Thoracic aorta (tissue), 2 donors: ENCODE measurements at regions not wholly inside any gene's neighbourhood (a gene's known extent, or its start where the extent isn't known, plus 50 kb on each side); places are given as distances from the start of the nearest gene placed in this dataset.
"Not testable (repeated sequence)": the region's sequence is repeated elsewhere in the genome, so short reads cannot be mapped to it uniquely, and the experiment has no call there.

Experiments used
- ATAC-seq: fragments of 150-250 bp; one replicate; pipeline ENCODE4 v1.8.0; 2017; ENCODE audit warnings: low read depth; ENCODE audit not compliant: insufficient number of reproducible peaks, low FRiP score
- DNase-seq: peaks from one replicate; pipeline ENCODE4 v3.0.0-alpha.2; 2020; ENCODE audit warnings: low spot score
- H3K27ac ChIP-seq, 2 donors: fragments of 200-600 bp; sonication (generic); 1 replicate in 1 of 2; 2 replicates in 1 of 2; pipeline ENCODE4 v1.5.1; 2016; ENCODE audit warnings: mild to moderate bottlenecking in 2 of 2, moderate library complexity in 2 of 2
- H3K27me3 ChIP-seq: fragments of 200-600 bp; sonication (generic); replicated peaks from 2 replicates; pipeline ENCODE4 v1.6.0; 2016; ENCODE audit warnings: mild to moderate bottlenecking; ENCODE audit not compliant: insufficient read depth
- H3K36me3 ChIP-seq: fragments of 200-600 bp; sonication (generic); one replicate; pipeline ENCODE4 v1.5.1; 2016
- H3K4me1 ChIP-seq, 2 donors: fragments of 200-600 bp; sonication (generic); 1 replicate in 1 of 2; 2 replicates in 1 of 2; pipeline versions ENCODE4 v1.5.1 to v1.6.0; 2016; ENCODE audit warnings: low read depth in 2 of 2, mild to moderate bottlenecking in 1 of 2; ENCODE audit not compliant: control insufficient read depth in 1 of 2
- H3K4me3 ChIP-seq: fragments of 200-600 bp; sonication (generic); 2 replicates; pipeline ENCODE4 v1.5.1; 2016; ENCODE audit warnings: mild to moderate bottlenecking
- H3K9me3 ChIP-seq: fragments of 200-600 bp; sonication (generic); 2 replicates; pipeline ENCODE4 v1.5.1; 2016

GRCh38 chr6:57876659-57877058 is 559.2 kb downstream of the PRIM2 start:
- ATAC-seq, H3K4me3 ChIP-seq, H3K27ac ChIP-seq, H3K9me3 ChIP-seq, H3K4me1 ChIP-seq, DNase-seq, H3K27me3 ChIP-seq, H3K36me3 ChIP-seq: not testable (repeated sequence)

- H3K4me3 ChIP-seq, H3K9me3 ChIP-seq, H3K27me3 ChIP-seq: not testable (repeated sequence)
Observed at GRCh38 chr6:57877729-57878128, 560.3 kb downstream of the PRIM2 start.

GRCh38 chr6:57878792-57879191 is 561.4 kb downstream of the PRIM2 start:
- not testable (repeated sequence) for H3K4me3 ChIP-seq, ATAC-seq

More at GRCh38 chr6:57877729-57878128, 560.3 kb downstream of the PRIM2 start:
- not testable (repeated sequence) for H3K4me1 ChIP-seq, ATAC-seq, H3K27ac ChIP-seq, DNase-seq, H3K36me3 ChIP-seq

GRCh38 chr6:57898850-57899249 is 581.4 kb downstream of the PRIM2 start:
- not testable (repeated sequence) for DNase-seq, H3K36me3 ChIP-seq, H3K4me3 ChIP-seq, H3K27me3 ChIP-seq, ATAC-seq, H3K4me1 ChIP-seq, H3K9me3 ChIP-seq, H3K27ac ChIP-seq

More at GRCh38 chr6:57878792-57879191, 561.4 kb downstream of the PRIM2 start:
- H3K27me3 ChIP-seq, H3K9me3 ChIP-seq, H3K4me1 ChIP-seq, DNase-seq, H3K27ac ChIP-seq, H3K36me3 ChIP-seq: not testable (repeated sequence)

- H3K27me3 ChIP-seq, H3K27ac ChIP-seq, H3K4me1 ChIP-seq, ATAC-seq, H3K4me3 ChIP-seq, H3K9me3 ChIP-seq, DNase-seq, H3K36me3 ChIP-seq: not testable (repeated sequence)
Observed at GRCh38 chr6:57900687-57901399, 583.4 kb downstream of the PRIM2 start.

GRCh38 chr6:57901445-57901844 is 584.0 kb downstream of the PRIM2 start:
- not testable (repeated sequence) for H3K9me3 ChIP-seq, H3K27ac ChIP-seq, DNase-seq, H3K27me3 ChIP-seq, ATAC-seq, H3K4me3 ChIP-seq, H3K36me3 ChIP-seq, H3K4me1 ChIP-seq

- H3K27me3 ChIP-seq, H3K4me3 ChIP-seq, H3K27ac ChIP-seq, H3K36me3 ChIP-seq, ATAC-seq, H3K9me3 ChIP-seq, H3K4me1 ChIP-seq, DNase-seq: not testable (repeated sequence)
Observed at GRCh38 chr6:57904356-57904755, 586.9 kb downstream of the PRIM2 start.

GRCh38 chr6:57915300-57915699 is 597.9 kb downstream of the PRIM2 start:
- not testable (repeated sequence) for H3K9me3 ChIP-seq, DNase-seq, ATAC-seq, H3K27ac ChIP-seq, H3K27me3 ChIP-seq, H3K36me3 ChIP-seq, H3K4me1 ChIP-seq, H3K4me3 ChIP-seq

GRCh38 chr6:57942966-57943365 is 625.5 kb downstream of the PRIM2 start:
- ATAC-seq, H3K36me3 ChIP-seq, H3K9me3 ChIP-seq, H3K27me3 ChIP-seq, DNase-seq, H3K4me1 ChIP-seq, H3K27ac ChIP-seq, H3K4me3 ChIP-seq: not testable (repeated sequence)

GRCh38 chr6:57946084-57946768 is 628.8 kb downstream of the PRIM2 start:
- H3K4me3 ChIP-seq, H3K9me3 ChIP-seq, ATAC-seq, H3K27ac ChIP-seq, DNase-seq, H3K4me1 ChIP-seq, H3K27me3 ChIP-seq: not testable (repeated sequence)
- H3K36me3 ChIP-seq: peaks cover 15% of the 10 kb centered on the region

GRCh38 chr6:57946769-57947091 is 629.3 kb downstream of the PRIM2 start:
- not testable (repeated sequence) for H3K27ac ChIP-seq, H3K4me1 ChIP-seq, DNase-seq, H3K27me3 ChIP-seq, H3K9me3 ChIP-seq, ATAC-seq, H3K4me3 ChIP-seq
- peaks cover 15% of the 10 kb centered on the region for H3K36me3 ChIP-seq

- H3K36me3 ChIP-seq: peaks cover 15% of the 10 kb centered on the region
- H3K9me3 ChIP-seq, ATAC-seq, H3K4me1 ChIP-seq, H3K27me3 ChIP-seq, H3K4me3 ChIP-seq, DNase-seq, H3K27ac ChIP-seq: not testable (repeated sequence)
Observed at GRCh38 chr6:57948481-57948880, 631.1 kb downstream of the PRIM2 start.

GRCh38 chr6:57950430-57950829 is 633.0 kb downstream of the PRIM2 start:
- H3K4me1 ChIP-seq, DNase-seq, H3K27me3 ChIP-seq, H3K9me3 ChIP-seq, H3K27ac ChIP-seq, ATAC-seq, H3K4me3 ChIP-seq: not testable (repeated sequence)
- H3K36me3 ChIP-seq: peaks cover 15% of the 10 kb centered on the region
